IMR-90 (cell line): ENCODE measurements at regions not wholly inside any gene's neighbourhood (a gene's known extent, or its start where the extent isn't known, plus 50 kb on each side); places are given as distances from the start of the nearest gene placed in this dataset.
A peak's percentile ranks its signal among the peaks of the same experiment; 100 is the strongest.

ENCODE experiments used
- ATAC-seq: fragments of 200-7000 bp; cut with Tn5 transposase; 2 replicates; pipeline ENCODE4 v1.9.1; 2020; ENCODE audit warnings: low read depth, mild to moderate bottlenecking, moderate library complexity
- BruUV-seq: library from RNA; stranded (reverse); fragments of 400-500 nt; replicated peaks from 2 replicates; lab custom pipeline; 2021; lab: Mats Ljungman, UMichigan
- CTCF ChIA-PET: fragments of 300-600 bp; formaldehyde crosslinking; extraction: SDS; loops from one replicate; lab custom pipeline; 2021; ENCODE audit warnings: antibody characterized with exemption; lab: Yijun Ruan, JAX
- POLR2A ChIA-PET: fragments of 300-600 bp; sonication (Branson Sonifier 250); formaldehyde crosslinking; loops from one replicate; lab custom pipeline; 2022; ENCODE audit warnings: antibody characterized with exemption; ENCODE audit not compliant: unreplicated experiment; lab: Charles Lee
- DNase-seq: peaks from one replicate; pipeline ENCODE4 v3.0.0; 2013
- H2AFZ ChIP-seq: replicated peaks from 2 replicates; pipeline ENCODE3; 2013; ENCODE audit warnings: low read length, mild to moderate bottlenecking; ENCODE audit not compliant: poor library complexity
- H2AK5ac ChIP-seq: 2 replicates; pipeline ENCODE4 v1.6.1; 2013; ENCODE audit warnings: low read depth, low read length, inconsistent platforms
- H2AK9ac ChIP-seq: replicated peaks from 2 replicates; pipeline ENCODE3; 2013; ENCODE audit warnings: mild to moderate bottlenecking, low read depth, low read length, moderate library complexity; ENCODE audit not compliant: poor library complexity
- H2BK120ac ChIP-seq: 2 replicates; pipeline ENCODE4 v1.6.1; 2013; ENCODE audit warnings: low read depth, low read length, inconsistent platforms
- H2BK15ac ChIP-seq: 3 replicates; pipeline ENCODE4 v1.6.1; 2013; ENCODE audit warnings: low read depth, low read length, inconsistent platforms
- H2BK20ac ChIP-seq: 2 replicates; pipeline ENCODE4 v1.6.1; 2013; ENCODE audit warnings: low read depth, mild to moderate bottlenecking, inconsistent platforms, low read length, moderate library complexity
- H2BK5ac ChIP-seq: 2 replicates; pipeline ENCODE4 v1.6.1; 2013; ENCODE audit warnings: mild to moderate bottlenecking, low read depth, low read length, inconsistent platforms; ENCODE audit not compliant: poor library complexity, severe bottlenecking
- H3K14ac ChIP-seq: replicated peaks from 2 replicates; pipeline ENCODE4 v1.6.1; 2013; ENCODE audit warnings: low read depth, low read length, inconsistent platforms
- H3K18ac ChIP-seq: 2 replicates; pipeline ENCODE4 v1.6.1; 2013; ENCODE audit warnings: low read depth, low read length, control low read depth
- H3K23ac ChIP-seq: 2 replicates; pipeline ENCODE4 v1.6.1; 2013; ENCODE audit warnings: low read depth, low read length, inconsistent platforms
- H3K27ac ChIP-seq: 2 replicates; pipeline ENCODE4 v1.5.1; 2013; ENCODE audit warnings: mild to moderate bottlenecking, control low read depth, low read length; ENCODE audit not compliant: insufficient read depth
- H3K27me3 ChIP-seq: 2 replicates; pipeline ENCODE4 v1.6.1; 2013; ENCODE audit warnings: low read length; ENCODE audit not compliant: control insufficient read depth, insufficient read depth
- H3K36me3 ChIP-seq: 2 replicates; pipeline ENCODE4 v1.6.1; 2013; ENCODE audit warnings: low read length, mixed read lengths; ENCODE audit not compliant: control insufficient read depth, insufficient read depth
- H3K4ac ChIP-seq: 2 replicates; pipeline ENCODE4 v1.6.1; 2013; ENCODE audit warnings: low read depth, low read length, inconsistent platforms
- H3K4me1 ChIP-seq: 2 replicates; pipeline ENCODE4 v1.6.1; 2013; ENCODE audit warnings: low read length, mixed read lengths; ENCODE audit not compliant: control insufficient read depth, insufficient read depth
- H3K4me2 ChIP-seq: 2 replicates; pipeline ENCODE4 v1.6.1; 2013; ENCODE audit warnings: low read depth, mild to moderate bottlenecking, control low read depth, low read length, moderate library complexity
- H3K4me3 ChIP-seq: 2 replicates; pipeline ENCODE4 v1.5.1; 2013; ENCODE audit warnings: low read depth, mild to moderate bottlenecking, control low read depth, low read length, moderate library complexity; ENCODE audit not compliant: insufficient read depth
- H3K56ac ChIP-seq: 2 replicates; pipeline ENCODE4 v1.6.1; 2013; ENCODE audit warnings: low read length, inconsistent platforms; ENCODE audit not compliant: insufficient read depth; ENCODE audit errors: extremely low read depth
- H3K79me1 ChIP-seq, 2 experiments: 2 replicates each; pipeline ENCODE4 v1.6.1; 2013; ENCODE audit warnings: low read length in 2 of 2, inconsistent platforms in 1 of 2, low read depth in 1 of 2
- H3K9ac ChIP-seq: 2 replicates; pipeline ENCODE4 v1.6.1; 2013; ENCODE audit warnings: low read depth, low read length, control low read depth
- H3K9me1 ChIP-seq: 2 replicates; pipeline ENCODE4 v1.6.1; 2013; ENCODE audit warnings: low read length, inconsistent platforms; ENCODE audit not compliant: insufficient read depth
- H3K9me3 ChIP-seq: 2 replicates; pipeline ENCODE4 v1.6.1; 2013; ENCODE audit warnings: low read length; ENCODE audit not compliant: control insufficient read depth, insufficient read depth
- H4K20me1 ChIP-seq: 2 replicates; pipeline ENCODE4 v1.6.1; 2013; ENCODE audit warnings: low read length, inconsistent platforms; ENCODE audit not compliant: insufficient read depth
- H4K5ac ChIP-seq: 2 replicates; pipeline ENCODE4 v1.6.1; 2013; ENCODE audit warnings: mild to moderate bottlenecking, low read depth, low read length, control low read depth
- H4K8ac ChIP-seq, 2 experiments: 2 replicates each; pipeline ENCODE4 v1.6.1; 2013; ENCODE audit warnings: low read depth in 2 of 2, low read length in 2 of 2, control low read depth in 1 of 2, inconsistent platforms in 1 of 2
- H4K91ac ChIP-seq: 2 replicates; pipeline ENCODE4 v1.6.1; 2013; ENCODE audit warnings: low read depth, low read length, inconsistent platforms; ENCODE audit not compliant: insufficient read depth
- BHLHE40 ChIP-seq: fragments of 150-350 bp; IDR thresholded peaks from 2 replicates; pipeline ENCODE4 v1.6.1; 2016; ENCODE audit warnings: mild to moderate bottlenecking, low read depth, low read length
- CEBPB ChIP-seq: IDR thresholded peaks from 2 replicates; pipeline ENCODE4 v1.6.1; 2012; ENCODE audit warnings: low read depth, low read length, improper control_type of control experiment
- CHD1 ChIP-seq: IDR thresholded peaks from 2 replicates; pipeline ENCODE4 v1.6.1; 2012; ENCODE audit warnings: low read depth, low read length, improper control_type of control experiment
- FOS ChIP-seq: fragments of 150-350 bp; IDR thresholded peaks from 2 replicates; pipeline ENCODE4 v1.6.1; 2016; ENCODE audit warnings: low read depth, low read length
- MAFK ChIP-seq: IDR thresholded peaks from 2 replicates; pipeline ENCODE4 v1.6.1; 2012; ENCODE audit warnings: low read depth, low read length, improper control_type of control experiment
- MAZ ChIP-seq: IDR thresholded peaks from 2 replicates; pipeline ENCODE4 v1.6.1; 2012; ENCODE audit warnings: low read depth, mild to moderate bottlenecking, low read length, improper control_type of control experiment, moderate library complexity, borderline replicate concordance
- MXI1 ChIP-seq: IDR thresholded peaks from 2 replicates; pipeline ENCODE4 v1.6.1; 2012; ENCODE audit warnings: low read depth, mild to moderate bottlenecking, low read length, moderate library complexity, borderline replicate concordance
- NFE2L2 ChIP-seq: fragments of 150-350 bp; IDR thresholded peaks from 2 replicates; pipeline ENCODE4 v1.6.1; 2016; ENCODE audit warnings: low read depth, mild to moderate bottlenecking, low read length
- POLR2A ChIP-seq: IDR thresholded peaks from 2 replicates; pipeline ENCODE4 v1.6.1; 2012; ENCODE audit warnings: mild to moderate bottlenecking, low read depth, low read length
- RAD21 ChIP-seq: IDR thresholded peaks from 2 replicates; pipeline ENCODE4 v1.6.1; 2012; ENCODE audit warnings: low read length, improper control_type of control experiment
- RCOR1 ChIP-seq: IDR thresholded peaks from 2 replicates; pipeline ENCODE4 v1.6.1; 2012; ENCODE audit warnings: mild to moderate bottlenecking, low read length, improper control_type of control experiment; ENCODE audit not compliant: insufficient replicate concordance
- RFX5 ChIP-seq: IDR thresholded peaks from 2 replicates; pipeline ENCODE4 v1.8.0; 2012; ENCODE audit warnings: low read depth, mild to moderate bottlenecking, low read length, moderate library complexity
- SMC3 ChIP-seq: fragments of 150-350 bp; IDR thresholded peaks from 2 replicates; pipeline ENCODE4 v1.6.1; 2016; ENCODE audit warnings: low read depth, mild to moderate bottlenecking, antibody characterized with exemption, low read length, moderate library complexity
- WGBS, 2 experiments: methylation state at CpG; one replicate each; pipeline versions ENCODE4 v1.1.5 to v1.1.7; 2013; ENCODE audit warnings: missing lambda C conversion rate in 2 of 2; ENCODE audit not compliant: insufficient read length in 1 of 2; ENCODE audit errors: extremely low coverage in 2 of 2; 5-methylcytosine and 5-hydroxymethylcytosine counted together
- dilution Hi-C: fragments of 300-500 bp; cut with HindIII; formaldehyde crosslinking; loops from one replicate; pipeline ENCODE4 v1.14.3; 2018; ENCODE audit warnings: low sequenced_read_pairs; ENCODE audit not compliant: unreplicated experiment
- in situ Hi-C: fragments of 300-500 bp; cut with MboI; formaldehyde crosslinking; loops from 3 replicates; pipeline ENCODE4 v1.14.3; 2019; ENCODE audit warnings: low sequenced_read_pairs, inconsistent platforms, mixed read lengths
- intact Hi-C: fragments of 100-400 bp; cut with micrococcal nuclease; formaldehyde crosslinking; loops from 2 replicates; pipeline ENCODE4 v1.10.0; 2022
- TF ChIP-seq, protein P1 (sequence below): conservative IDR thresholded peaks from 2 replicates; pipeline ENCODE4 v1.5.1; 2012; ENCODE audit warnings: mild to moderate bottlenecking, low read depth, low read length, improper control_type of control experiment
- TF ChIP-seq, protein P2 (sequence below): fragments of 150-350 bp; IDR thresholded peaks from 2 replicates; pipeline ENCODE4 v1.6.1; 2016; ENCODE audit warnings: low read depth, mild to moderate bottlenecking, low read length, moderate library complexity, borderline replicate concordance
- TF ChIP-seq, protein P3 (sequence below): fragments of 150-350 bp; IDR thresholded peaks from 2 replicates; pipeline ENCODE4 v1.6.1; 2017; ENCODE audit warnings: mild to moderate bottlenecking, antibody characterized with exemption, low read length, low read depth

DNA sequence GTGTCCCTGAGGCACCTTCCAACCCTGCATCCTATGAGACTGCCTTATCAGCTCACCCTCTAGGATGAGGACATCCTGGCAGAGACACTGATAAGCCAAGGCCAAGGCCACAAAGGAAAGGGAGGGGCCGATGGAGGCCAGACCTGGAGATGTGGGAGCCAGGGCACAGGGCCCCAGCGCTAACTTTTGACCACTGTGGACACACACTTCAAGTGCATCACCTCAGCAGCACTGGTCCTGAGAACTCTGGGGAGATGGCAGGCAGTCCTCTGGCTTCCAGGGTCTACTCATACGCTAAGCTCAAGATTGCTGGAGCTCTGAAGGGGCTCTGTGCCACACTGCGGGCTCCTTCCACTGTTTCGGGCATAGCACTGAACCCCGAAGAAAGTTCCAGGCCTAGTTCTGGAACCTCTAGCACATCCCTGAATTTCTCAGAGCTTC is 100.2 kb upstream of the ID2 start:
- Histone ChIP-seq H2AFZ (no peak overlapping the region), H2BK15ac (no peak overlapping the region), H3K4me3 (no peak overlapping the region), H4K91ac (no peak overlapping the region), H4K5ac (no peak overlapping the region), H2BK120ac (no peak overlapping the region), H2AK5ac (no peak overlapping the region), H3K4me2 (no peak overlapping the region), H2BK20ac (no peak overlapping the region), H4K8ac (no peak overlapping the region), H2BK5ac (no peak overlapping the region), H3K79me1 (no peaks in the 10 kb centered on the region), H3K9ac (no peak overlapping the region), H3K4ac (no peak overlapping the region), H3K4me1 (no peaks in the 10 kb centered on the region), H3K9me1 (no peaks in the 10 kb centered on the region), H4K20me1 (no peaks in the 10 kb centered on the region), H3K23ac (no peak overlapping the region), H3K14ac (no peak overlapping the region), H3K27me3 (no peaks in the 10 kb centered on the region), H3K56ac (no peak overlapping the region), H3K27ac (no peak overlapping the region), H3K36me3 (no peaks in the 10 kb centered on the region), H3K18ac (no peak overlapping the region), H3K9me3 (no peaks in the 10 kb centered on the region), H2AK9ac (peak overlapping the region; percentile 78)
- ChIA-PET POLR2A (no interaction called here), CTCF (no interaction called here)
- no peak for ATAC-seq
- intact Hi-C loops (no loop called here), in situ Hi-C loops (no loop called here), dilution Hi-C loops (no loop called here)
- BruUV-seq, result no TSS peak
- WGBS, 2 experiments, result 100% methylated on average over 4 of the region's 6 CpGs; no CpG with 5 or more reads in 1 of the 2 experiments
- TF ChIP-seq BHLHE40 (no peak), NFE2L2 (no peak), MAFK (no peak), MAZ (no peak), POLR2A (no peak), SMC3 (no peak), FOS (no peak), CHD1 (no peak), RCOR1 (no peak), MXI1 (no peak), CEBPB (no peak), RFX5 (no peak), RAD21 (no peak)
- TF ChIP-seq, protein P1, sequence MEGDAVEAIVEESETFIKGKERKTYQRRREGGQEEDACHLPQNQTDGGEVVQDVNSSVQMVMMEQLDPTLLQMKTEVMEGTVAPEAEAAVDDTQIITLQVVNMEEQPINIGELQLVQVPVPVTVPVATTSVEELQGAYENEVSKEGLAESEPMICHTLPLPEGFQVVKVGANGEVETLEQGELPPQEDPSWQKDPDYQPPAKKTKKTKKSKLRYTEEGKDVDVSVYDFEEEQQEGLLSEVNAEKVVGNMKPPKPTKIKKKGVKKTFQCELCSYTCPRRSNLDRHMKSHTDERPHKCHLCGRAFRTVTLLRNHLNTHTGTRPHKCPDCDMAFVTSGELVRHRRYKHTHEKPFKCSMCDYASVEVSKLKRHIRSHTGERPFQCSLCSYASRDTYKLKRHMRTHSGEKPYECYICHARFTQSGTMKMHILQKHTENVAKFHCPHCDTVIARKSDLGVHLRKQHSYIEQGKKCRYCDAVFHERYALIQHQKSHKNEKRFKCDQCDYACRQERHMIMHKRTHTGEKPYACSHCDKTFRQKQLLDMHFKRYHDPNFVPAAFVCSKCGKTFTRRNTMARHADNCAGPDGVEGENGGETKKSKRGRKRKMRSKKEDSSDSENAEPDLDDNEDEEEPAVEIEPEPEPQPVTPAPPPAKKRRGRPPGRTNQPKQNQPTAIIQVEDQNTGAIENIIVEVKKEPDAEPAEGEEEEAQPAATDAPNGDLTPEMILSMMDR, result no peak
- TF ChIP-seq, protein P2, sequence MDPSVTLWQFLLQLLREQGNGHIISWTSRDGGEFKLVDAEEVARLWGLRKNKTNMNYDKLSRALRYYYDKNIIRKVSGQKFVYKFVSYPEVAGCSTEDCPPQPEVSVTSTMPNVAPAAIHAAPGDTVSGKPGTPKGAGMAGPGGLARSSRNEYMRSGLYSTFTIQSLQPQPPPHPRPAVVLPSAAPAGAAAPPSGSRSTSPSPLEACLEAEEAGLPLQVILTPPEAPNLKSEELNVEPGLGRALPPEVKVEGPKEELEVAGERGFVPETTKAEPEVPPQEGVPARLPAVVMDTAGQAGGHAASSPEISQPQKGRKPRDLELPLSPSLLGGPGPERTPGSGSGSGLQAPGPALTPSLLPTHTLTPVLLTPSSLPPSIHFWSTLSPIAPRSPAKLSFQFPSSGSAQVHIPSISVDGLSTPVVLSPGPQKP, result no peak
- TF ChIP-seq, protein P3, sequence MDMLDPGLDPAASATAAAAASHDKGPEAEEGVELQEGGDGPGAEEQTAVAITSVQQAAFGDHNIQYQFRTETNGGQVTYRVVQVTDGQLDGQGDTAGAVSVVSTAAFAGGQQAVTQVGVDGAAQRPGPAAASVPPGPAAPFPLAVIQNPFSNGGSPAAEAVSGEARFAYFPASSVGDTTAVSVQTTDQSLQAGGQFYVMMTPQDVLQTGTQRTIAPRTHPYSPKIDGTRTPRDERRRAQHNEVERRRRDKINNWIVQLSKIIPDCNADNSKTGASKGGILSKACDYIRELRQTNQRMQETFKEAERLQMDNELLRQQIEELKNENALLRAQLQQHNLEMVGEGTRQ, result no peak
- no peak for DNase-seq
